ENCODE measurements at regions not wholly inside any gene's neighbourhood (a gene's known extent, or its start where the extent isn't known, plus 50 kb on each side); places are given as distances from the start of the nearest gene placed in this dataset.

DNA sequence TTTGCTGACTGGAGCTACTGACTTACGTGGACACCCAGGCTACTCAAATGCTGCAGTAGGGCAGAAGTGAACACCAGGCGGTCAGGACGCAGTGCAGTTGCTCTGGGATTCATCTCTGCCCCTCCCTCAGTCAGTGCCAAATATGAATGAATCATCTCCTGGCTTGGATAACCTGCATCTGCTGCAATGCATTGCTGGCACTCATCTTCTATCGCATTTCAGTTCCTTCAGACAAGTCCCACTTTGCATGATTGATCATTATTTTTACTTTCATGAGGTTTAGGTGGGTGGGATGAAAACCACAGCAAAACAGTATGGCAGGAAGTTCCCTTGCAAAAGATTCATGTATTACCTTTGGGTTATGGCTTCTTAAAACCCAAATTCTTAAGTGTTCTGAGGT lies 224.6 kb upstream of the NRP1 start:
- TF ChIP-seq, protein P1, sequence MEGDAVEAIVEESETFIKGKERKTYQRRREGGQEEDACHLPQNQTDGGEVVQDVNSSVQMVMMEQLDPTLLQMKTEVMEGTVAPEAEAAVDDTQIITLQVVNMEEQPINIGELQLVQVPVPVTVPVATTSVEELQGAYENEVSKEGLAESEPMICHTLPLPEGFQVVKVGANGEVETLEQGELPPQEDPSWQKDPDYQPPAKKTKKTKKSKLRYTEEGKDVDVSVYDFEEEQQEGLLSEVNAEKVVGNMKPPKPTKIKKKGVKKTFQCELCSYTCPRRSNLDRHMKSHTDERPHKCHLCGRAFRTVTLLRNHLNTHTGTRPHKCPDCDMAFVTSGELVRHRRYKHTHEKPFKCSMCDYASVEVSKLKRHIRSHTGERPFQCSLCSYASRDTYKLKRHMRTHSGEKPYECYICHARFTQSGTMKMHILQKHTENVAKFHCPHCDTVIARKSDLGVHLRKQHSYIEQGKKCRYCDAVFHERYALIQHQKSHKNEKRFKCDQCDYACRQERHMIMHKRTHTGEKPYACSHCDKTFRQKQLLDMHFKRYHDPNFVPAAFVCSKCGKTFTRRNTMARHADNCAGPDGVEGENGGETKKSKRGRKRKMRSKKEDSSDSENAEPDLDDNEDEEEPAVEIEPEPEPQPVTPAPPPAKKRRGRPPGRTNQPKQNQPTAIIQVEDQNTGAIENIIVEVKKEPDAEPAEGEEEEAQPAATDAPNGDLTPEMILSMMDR (IDR thresholded peaks at IDR 0.05), result no peak
- TF ChIP-seq POLR2AphosphoS5 (IDR thresholded peaks at IDR 0.05; ENCODE audit: insufficient read depth in 1 of 2, low read depth in 1 of 2) (no peak), POLR2A (IDR thresholded peaks at IDR 0.05) (no peak)
